ENCODE measurements at regions not wholly inside any gene's neighbourhood (a gene's known extent, or its start where the extent isn't known, plus 50 kb on each side); places are given as distances from the start of the nearest gene placed in this dataset.

- DNase-seq: no peak
Measured at GRCh38 chr12:41930866-41931437, 213.7 kb downstream of the GXYLT1 start.

GRCh38 chr12:41924111-41924510 lies 220.6 kb downstream of the GXYLT1 start:
- no peak for DNase-seq

- DNase-seq: no peak
Measured at GRCh38 chr12:41923351-41923750, 221.3 kb downstream of the GXYLT1 start.

GRCh38 chr12:41920355-41920754 lies 224.3 kb downstream of the GXYLT1 start:
- DNase-seq: no peak

- no peak for DNase-seq
Measured at GRCh38 chr12:41919526-41920261, 225.0 kb downstream of the GXYLT1 start.

GRCh38 chr12:41919048-41919447 lies 225.6 kb downstream of the GXYLT1 start:
- no peak for DNase-seq

- no peak for DNase-seq
Measured at GRCh38 chr12:41917938-41918341, 226.7 kb downstream of the GXYLT1 start.

GRCh38 chr12:41917181-41917580 lies 227.5 kb downstream of the GXYLT1 start:
- DNase-seq: no peak

GRCh38 chr12:41910578-41911320 lies 233.9 kb downstream of the GXYLT1 start:
- no peak for DNase-seq

- no peak for DNase-seq
Measured at GRCh38 chr12:41908206-41908605, 236.5 kb downstream of the GXYLT1 start.

GRCh38 chr12:41907550-41907949 lies 237.1 kb downstream of the GXYLT1 start:
- DNase-seq: no peak

- no peak for DNase-seq
Measured at GRCh38 chr12:41907021-41907420, 237.7 kb downstream of the GXYLT1 start.

GRCh38 chr12:41905759-41906297 lies 238.8 kb downstream of the GXYLT1 start:
- no peak for DNase-seq

GRCh38 chr12:41905073-41905758 lies 239.5 kb downstream of the GXYLT1 start:
- DNase-seq: no peak

- DNase-seq: no peak
Measured at GRCh38 chr12:41904041-41904440, 240.6 kb downstream of the GXYLT1 start.

GRCh38 chr12:41903014-41903708 lies 241.5 kb downstream of the GXYLT1 start:
- no peak for DNase-seq

GRCh38 chr12:41899577-41899976 lies 245.1 kb downstream of the GXYLT1 start:
- DNase-seq: no peak

- no peak for DNase-seq
Measured at GRCh38 chr12:41897593-41897992, 247.1 kb downstream of the GXYLT1 start.

GRCh38 chr12:41893491-41893890 lies 251.2 kb downstream of the GXYLT1 start:
- no peak for DNase-seq

- no peak for DNase-seq
Measured at GRCh38 chr12:41892302-41892701, 252.4 kb downstream of the GXYLT1 start.

GRCh38 chr12:41891226-41891625 lies 253.4 kb downstream of the GXYLT1 start:
- no peak for DNase-seq

GRCh38 chr12:41888285-41888684 lies 256.4 kb downstream of the GXYLT1 start:
- no peak for DNase-seq

All from stimulated activated naive CD4-positive, alpha-beta T cell (primary cell).